ENCODE measurements at regions not wholly inside any gene's neighbourhood (a gene's known extent, or its start where the extent isn't known, plus 50 kb on each side); places are given as distances from the start of the nearest gene placed in this dataset.

- TF ChIP-seq POLR2A (IDR thresholded peaks at IDR 0.05), result no peak
- TF ChIP-seq, protein P1, sequence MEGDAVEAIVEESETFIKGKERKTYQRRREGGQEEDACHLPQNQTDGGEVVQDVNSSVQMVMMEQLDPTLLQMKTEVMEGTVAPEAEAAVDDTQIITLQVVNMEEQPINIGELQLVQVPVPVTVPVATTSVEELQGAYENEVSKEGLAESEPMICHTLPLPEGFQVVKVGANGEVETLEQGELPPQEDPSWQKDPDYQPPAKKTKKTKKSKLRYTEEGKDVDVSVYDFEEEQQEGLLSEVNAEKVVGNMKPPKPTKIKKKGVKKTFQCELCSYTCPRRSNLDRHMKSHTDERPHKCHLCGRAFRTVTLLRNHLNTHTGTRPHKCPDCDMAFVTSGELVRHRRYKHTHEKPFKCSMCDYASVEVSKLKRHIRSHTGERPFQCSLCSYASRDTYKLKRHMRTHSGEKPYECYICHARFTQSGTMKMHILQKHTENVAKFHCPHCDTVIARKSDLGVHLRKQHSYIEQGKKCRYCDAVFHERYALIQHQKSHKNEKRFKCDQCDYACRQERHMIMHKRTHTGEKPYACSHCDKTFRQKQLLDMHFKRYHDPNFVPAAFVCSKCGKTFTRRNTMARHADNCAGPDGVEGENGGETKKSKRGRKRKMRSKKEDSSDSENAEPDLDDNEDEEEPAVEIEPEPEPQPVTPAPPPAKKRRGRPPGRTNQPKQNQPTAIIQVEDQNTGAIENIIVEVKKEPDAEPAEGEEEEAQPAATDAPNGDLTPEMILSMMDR (IDR thresholded peaks at IDR 0.05), result no peak
Observed at GRCh38 chr2:188853307-188853706, 120.9 kb upstream of the COL3A1 start.
